GM12878 (cell line): ENCODE measurements at regions not wholly inside any gene's neighbourhood (a gene's known extent, or its start where the extent isn't known, plus 50 kb on each side); places are given as distances from the start of the nearest gene placed in this dataset.

Experiments
- ATAC-seq: fragments of 200-7000 bp; cut with Tn5 transposase; 3 replicates; pipeline ENCODE4 v1.9.1; 2020; ENCODE audit warnings: mild to moderate bottlenecking, moderate library complexity
- BruUV-seq: library from RNA; stranded (reverse); fragments of 400-500 nt; replicated peaks from 2 replicates; lab custom pipeline; 2021; lab: Mats Ljungman, UMichigan
- CTCF ChIA-PET: fragments of 300-600 bp; sonication (Branson Sonifier 250); formaldehyde crosslinking; extraction: SDS; loops from one replicate; lab custom pipeline; 2021; ENCODE audit warnings: inconsistent platforms; lab: Yijun Ruan, JAX
- POLR2A ChIA-PET: fragments of 350-600 bp; formaldehyde crosslinking; extraction: SDS; loops from one replicate; lab custom pipeline; 2021; ENCODE audit warnings: inconsistent platforms; lab: Charles Lee
- RAD21 ChIA-PET: fragments of 300-600 bp; sonication (Branson Sonifier 250); formaldehyde crosslinking; loops from one replicate; lab custom pipeline; 2023; ENCODE audit warnings: antibody characterized with exemption; ENCODE audit not compliant: unreplicated experiment; lab: Charles Lee
- SMC1A ChIA-PET: fragments of 300-600 bp; sonication (Branson Sonifier 250); formaldehyde crosslinking; loops from one replicate; lab custom pipeline; 2023; ENCODE audit not compliant: unreplicated experiment, uncharacterized antibody; lab: Charles Lee
- DNase-seq: peaks from one replicate; pipeline ENCODE4 v3.0.0-alpha.2; 2011; ENCODE audit warnings: low read depth, low spot score
- FAIRE-seq: peaks from 3 replicates; lab custom pipeline; 2011; peaks lifted over from hg19 to GRCh38; lab: Jason Lieb, UNC
- H2AFZ ChIP-seq: 2 replicates; pipeline ENCODE4 v1.6.0; 2011; ENCODE audit warnings: low read depth, low read length, control low read depth; ENCODE audit not compliant: control insufficient read depth
- H3K27ac ChIP-seq: 2 replicates; pipeline ENCODE4 v1.5.1; 2011; ENCODE audit warnings: control low read depth; ENCODE audit not compliant: control insufficient read depth, insufficient read depth
- H3K27me3 ChIP-seq, 2 experiments: replicated peaks in 1 of 2; 2 replicates each; pipeline versions ENCODE4 v1.6.0 to v1.6.1; 2011; ENCODE audit warnings: low read length in 1 of 2; ENCODE audit not compliant: control insufficient read depth in 2 of 2, insufficient read depth in 2 of 2
- H3K36me3 ChIP-seq, 2 experiments: 2 replicates each; pipeline ENCODE4 v1.5.1; 2011; ENCODE audit warnings: low read length in 1 of 2; ENCODE audit not compliant: control insufficient read depth in 2 of 2, insufficient read depth in 2 of 2
- H3K4me1 ChIP-seq: 2 replicates; pipeline ENCODE4 v1.6.1; 2011; ENCODE audit warnings: mild to moderate bottlenecking, low read length, moderate library complexity, mixed read lengths; ENCODE audit not compliant: control insufficient read depth, insufficient read depth
- H3K4me2 ChIP-seq: 2 replicates; pipeline ENCODE4 v1.6.0; 2011; ENCODE audit warnings: control low read depth; ENCODE audit not compliant: control insufficient read depth, insufficient read depth
- H3K4me3 ChIP-seq: fragments of 200-600 bp; sonication (generic); 2 replicates; pipeline ENCODE4 v1.5.1; 2016
- H3K79me2 ChIP-seq: 2 replicates; pipeline ENCODE4 v1.6.0; 2011; ENCODE audit warnings: low read length; ENCODE audit not compliant: control insufficient read depth, insufficient read depth
- H3K9ac ChIP-seq: 2 replicates; pipeline ENCODE4 v1.8.0; 2011; ENCODE audit warnings: low read length, control low read depth, mixed read lengths; ENCODE audit not compliant: control insufficient read depth, insufficient read depth
- H3K9me3 ChIP-seq: replicated peaks from 3 replicates; pipeline ENCODE4 v1.5.1; 2011; ENCODE audit warnings: mild to moderate bottlenecking, low read length; ENCODE audit not compliant: control insufficient read depth, insufficient read depth
- H4K20me1 ChIP-seq: 2 replicates; pipeline ENCODE4 v1.6.0; 2011; ENCODE audit not compliant: control insufficient read depth, insufficient read depth
- BACH1 ChIP-seq: fragments of 450-650 bp; IDR thresholded peaks from 2 replicates; pipeline ENCODE4 v1.6.1; 2017; ENCODE audit warnings: mild to moderate bottlenecking, borderline replicate concordance
- BCL3 ChIP-seq: IDR thresholded peaks from 2 replicates; pipeline ENCODE4 v1.6.1; 2011; ENCODE audit warnings: borderline replicate concordance, low read depth, mild to moderate bottlenecking, moderate library complexity, low read length; ENCODE audit not compliant: insufficient read depth, poor library complexity, severe bottlenecking
- CBX5 ChIP-seq: sonication (generic); IDR thresholded peaks from 2 replicates; pipeline ENCODE4 v1.6.1; 2016; ENCODE audit warnings: low read depth, moderate library complexity, mild to moderate bottlenecking, inconsistent platforms
- CREM ChIP-seq: IDR thresholded peaks from 2 replicates; pipeline ENCODE4 v1.6.1; 2014; ENCODE audit warnings: antibody characterized with exemption, low read depth
- E2F8 ChIP-seq: fragments of 450-650 bp; IDR thresholded peaks from 2 replicates; pipeline ENCODE4 v1.6.1; 2018; ENCODE audit warnings: mild to moderate bottlenecking, low read depth, moderate library complexity; ENCODE audit not compliant: partially characterized antibody
- EED ChIP-seq: sonication (generic); IDR thresholded peaks from 2 replicates; pipeline ENCODE4 v1.6.1; 2016; ENCODE audit warnings: antibody characterized with exemption, low read depth
- JUND ChIP-seq: IDR thresholded peaks from 2 replicates; pipeline ENCODE4 v1.6.1; 2012; ENCODE audit warnings: low read depth, mild to moderate bottlenecking, low read length, improper control_type of control experiment, moderate library complexity
- MLLT1 ChIP-seq: fragments of 450-650 bp; IDR thresholded peaks from 2 replicates; pipeline ENCODE4 v1.6.1; 2016; ENCODE audit warnings: mild to moderate bottlenecking
- MTA3 ChIP-seq: IDR thresholded peaks from 2 replicates; pipeline ENCODE4 v1.6.1; 2012; ENCODE audit warnings: low read length, inconsistent platforms, borderline replicate concordance
- NBN ChIP-seq: fragments of 450-650 bp; IDR thresholded peaks from 2 replicates; pipeline ENCODE4 v1.6.1; 2016
- NR2F1 ChIP-seq: fragments of 450-650 bp; conservative IDR thresholded peaks from 2 replicates; pipeline ENCODE4 v1.6.1; 2017; ENCODE audit warnings: mild to moderate bottlenecking
- RAD21 ChIP-seq: IDR thresholded peaks from 2 replicates; pipeline ENCODE4 v1.6.1; 2011; ENCODE audit warnings: mild to moderate bottlenecking, low read depth, low read length, moderate library complexity; ENCODE audit not compliant: insufficient read depth
- RBBP5 ChIP-seq: fragments of 200-600 bp; sonication (generic); conservative IDR thresholded peaks from 2 replicates; pipeline ENCODE4 v1.6.1; 2016
- RELA ChIP-seq: fragments of 450-650 bp; IDR thresholded peaks from 2 replicates; pipeline ENCODE4 v1.8.0; 2014; ENCODE audit warnings: borderline replicate concordance; ENCODE audit not compliant: partially characterized antibody
- SIN3A ChIP-seq: IDR thresholded peaks from 2 replicates; pipeline ENCODE4 v1.6.1; 2012; ENCODE audit warnings: low read depth, low read length, improper control_type of control experiment
- SMAD5 ChIP-seq: IDR thresholded peaks from 2 replicates; pipeline ENCODE4 v1.6.1; 2016; ENCODE audit warnings: antibody characterized with exemption, low read depth
- SREBF1 ChIP-seq: IDR thresholded peaks from 2 replicates; pipeline ENCODE4 v1.6.1; 2012; ENCODE audit warnings: mild to moderate bottlenecking, low read length
- ZSCAN29 ChIP-seq: fragments of 450-650 bp; IDR thresholded peaks from 2 replicates; pipeline ENCODE4 v1.6.1; 2017; ENCODE audit warnings: mild to moderate bottlenecking, moderate library complexity
- WGBS: methylation state at CpG from one replicate; pipeline ENCODE4 v1.1.6; 2016; ENCODE audit warnings: low lambda C conversion rate; ENCODE audit not compliant: insufficient replicate concordance, insufficient coverage; ENCODE audit errors: missing lambda C conversion rate; 5-methylcytosine and 5-hydroxymethylcytosine counted together
- in situ Hi-C: fragments of 300-500 bp; cut with MboI; formaldehyde crosslinking; loops from 9 replicates; pipeline ENCODE4 v1.14.3; 2018; ENCODE audit warnings: mixed read lengths
- intact Hi-C: fragments of 100-400 bp; cut with micrococcal nuclease; formaldehyde crosslinking; loops from one replicate; pipeline ENCODE4 v1.14.2; 2022; ENCODE audit not compliant: unreplicated experiment

GRCh38 chrX:15947648-15948317 is 93.2 kb upstream of the AP1S2 start:
- DNase-seq: no peak
- no peak for TF ChIP-seq RELA
- no peak for TF ChIP-seq ZSCAN29
- no peak for TF ChIP-seq EED
- no peak for TF ChIP-seq CBX5
- TF ChIP-seq RBBP5: no peak
- no peak for TF ChIP-seq NBN
- TF ChIP-seq NR2F1: no peak
- no peak for TF ChIP-seq RAD21
- TF ChIP-seq SMAD5: no peak
- no peak for TF ChIP-seq BCL3
- TF ChIP-seq SREBF1: no peak
- no peak for TF ChIP-seq JUND
- no peak for TF ChIP-seq SIN3A
- no peak for TF ChIP-seq BACH1
- TF ChIP-seq MLLT1: no peak
- no peak for TF ChIP-seq E2F8
- no peak for TF ChIP-seq MTA3
- TF ChIP-seq CREM: no peak
- TF ChIP-seq, all 136 proteins: peak for 0
- Histone ChIP-seq H2AFZ (no peak overlapping the region), H3K4me1 (no peaks in the 10 kb centered on the region), H3K9ac (no peak overlapping the region), H3K79me2 (no peaks in the 10 kb centered on the region), H4K20me1 (no peaks in the 10 kb centered on the region), H3K4me3 (no peak overlapping the region), H3K27ac (no peak overlapping the region), H3K27me3 (no peaks in the 10 kb centered on the region; a peak in 1 of 4 replicates), H3K9me3 (no peaks in the 10 kb centered on the region), H3K4me2 (no peak overlapping the region), H3K36me3 (no peaks in the 10 kb centered on the region)
- ChIA-PET SMC1A (no interaction called here), CTCF (no interaction called here), RAD21 (no interaction called here), POLR2A (no interaction called here)
- 0% methylated on average over 1 of the region's 1 CpG for WGBS
- in situ Hi-C loops (no loop called here), intact Hi-C loops (no loop called here)
- no peak for FAIRE-seq
- BruUV-seq: no TSS peak
- no peak for ATAC-seq
